ENCODE measurements at regions not wholly inside any gene's neighbourhood (a gene's known extent, or its start where the extent isn't known, plus 50 kb on each side); places are given as distances from the start of the nearest gene placed in this dataset.

DNA sequence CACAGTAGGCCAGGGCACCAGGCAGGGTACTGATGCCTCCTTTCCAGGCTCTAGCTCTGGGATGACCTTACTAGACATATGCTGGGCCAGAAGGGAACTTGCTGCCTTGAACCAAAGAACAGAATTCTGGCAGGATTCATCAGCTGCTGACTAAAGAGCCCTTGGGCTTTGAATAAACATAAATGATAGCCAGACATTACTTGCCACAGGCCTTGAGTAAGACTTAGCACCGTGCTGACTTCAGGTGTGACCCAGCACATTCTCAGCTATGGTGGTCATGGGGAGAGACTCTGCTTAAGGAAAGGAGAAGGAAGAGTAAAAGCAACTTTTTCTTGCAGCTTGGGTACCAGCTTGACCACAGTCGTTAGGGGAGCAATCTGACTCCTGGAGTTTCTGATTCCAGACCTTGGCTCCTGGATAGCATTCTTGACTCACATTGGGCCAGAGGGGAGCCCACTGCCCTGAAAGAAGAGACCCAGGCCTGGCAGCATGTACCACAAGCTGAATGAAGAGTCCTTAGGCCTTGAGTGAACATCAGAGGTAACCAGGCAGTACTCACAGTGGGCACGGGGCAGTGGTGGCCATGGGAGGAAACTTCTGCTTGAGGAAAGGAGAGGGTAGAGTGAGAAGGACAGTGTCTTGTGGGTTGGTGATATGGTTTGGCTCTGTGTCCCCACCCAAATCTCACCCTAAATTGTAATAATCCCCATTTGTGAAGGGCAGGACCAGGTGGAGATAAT is 926.1 kb upstream of the SORCS1 start:
- Histone ChIP-seq H3K9me3 (no peaks in the 10 kb centered on the region), H3K4me3 (no peak overlapping the region), H3K4me1 (no peaks in the 10 kb centered on the region), H3K27ac (no peak overlapping the region), H3K36me3 (no peaks in the 10 kb centered on the region), H3K27me3 (no peaks in the 10 kb centered on the region)
- 77 to 82% (median 78%) methylated on average over 3 of the region's 3 CpGs for WGBS, 4 donors
- DNase-seq (no peak), ATAC-seq (no peak)
- intact Hi-C loops (cut with DNase I): no loop called here
- no peak for TF ChIP-seq POLR2A (IDR thresholded peaks at IDR 0.05)
- TF ChIP-seq CTCF (IDR thresholded peaks at IDR 0.05): no peak

DNA sequence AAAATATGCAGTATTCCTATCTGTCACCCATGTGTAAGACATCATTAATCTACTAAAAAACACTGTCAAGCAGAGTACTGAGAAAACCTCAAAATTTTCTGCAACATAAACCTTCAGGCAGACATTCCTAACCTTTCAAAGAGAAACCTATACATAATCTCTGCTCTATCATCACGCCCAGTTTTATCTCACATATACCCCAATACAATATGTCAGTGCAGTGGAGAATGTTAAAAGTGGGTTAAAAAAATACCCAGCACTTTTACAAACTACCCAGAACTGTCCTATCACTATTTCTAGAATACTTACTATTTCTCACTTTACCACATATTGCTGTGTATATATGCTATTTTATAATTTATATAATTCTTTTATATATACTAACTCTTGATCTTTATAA is 922.0 kb upstream of the SORCS1 start:
- WGBS, 4 donors: 63 to 82% (median 79%) methylated on average over 1 of the region's 1 CpG

DNA sequence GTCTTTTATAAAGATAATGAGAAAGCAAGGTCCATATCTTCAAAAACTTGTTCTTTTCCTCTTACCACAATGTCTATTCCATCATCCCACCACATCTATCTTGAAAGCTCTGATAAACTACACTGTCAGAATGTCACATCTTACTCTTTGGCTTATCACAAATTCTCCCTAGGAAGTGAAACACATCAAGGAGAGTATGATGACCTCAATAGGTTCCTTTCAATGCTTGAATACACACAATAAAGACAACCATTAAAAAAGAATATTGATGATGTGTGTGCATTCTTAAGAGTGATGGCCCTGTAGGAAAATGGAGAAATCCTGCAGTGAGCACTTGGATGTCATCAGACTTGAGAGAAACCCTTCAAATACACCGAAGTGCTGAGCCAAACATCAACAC is 918.1 kb upstream of the SORCS1 start:
- ATAC-seq (no peak), DNase-seq (no peak)
- intact Hi-C loops (cut with DNase I): no loop called here
- no peak overlapping the region for H3K4me3 ChIP-seq
- 62 to 84% (median 70%) methylated on average over 1 of the region's 1 CpG for WGBS, 4 donors
- no peak overlapping the region for H3K27ac ChIP-seq
- no peak for TF ChIP-seq POLR2A (IDR thresholded peaks at IDR 0.05)
- no peak for TF ChIP-seq CTCF (IDR thresholded peaks at IDR 0.05)
- no peaks in the 10 kb centered on the region for H3K9me3 ChIP-seq
- no peaks in the 10 kb centered on the region for H3K4me1 ChIP-seq
- no peaks in the 10 kb centered on the region for H3K27me3 ChIP-seq
- H3K36me3 ChIP-seq: no peaks in the 10 kb centered on the region

More for the DNA sequence above, 922.0 kb upstream of the SORCS1 start:
- no peak for DNase-seq
- H3K4me1 ChIP-seq: no peaks in the 10 kb centered on the region
- ATAC-seq: no peak
- intact Hi-C loops (cut with DNase I): no loop called here
- TF ChIP-seq CTCF (IDR thresholded peaks at IDR 0.05) (no peak), POLR2A (IDR thresholded peaks at IDR 0.05) (no peak)
- no peak overlapping the region for H3K4me3 ChIP-seq
- H3K27ac ChIP-seq: no peak overlapping the region
- H3K27me3 ChIP-seq: no peaks in the 10 kb centered on the region
- no peaks in the 10 kb centered on the region for H3K36me3 ChIP-seq
- no peaks in the 10 kb centered on the region for H3K9me3 ChIP-seq

DNA sequence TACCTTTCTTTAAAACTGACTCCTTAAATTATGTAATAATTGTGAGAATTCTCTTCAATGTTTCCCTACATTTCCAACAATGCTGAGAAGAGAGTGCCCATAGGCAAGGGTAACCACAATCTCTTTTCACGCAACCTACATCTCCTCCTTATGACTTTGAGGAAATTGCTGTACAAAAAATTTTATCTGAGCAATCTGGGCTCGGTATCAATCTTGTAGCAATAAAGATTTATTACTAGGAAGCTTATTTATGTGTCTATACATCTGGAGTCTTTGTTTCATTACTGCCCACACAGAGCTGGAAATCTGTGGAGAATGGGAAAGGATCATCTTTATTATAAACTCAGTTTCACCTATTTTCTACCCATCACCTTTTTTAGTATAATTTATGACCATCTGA is 913.8 kb upstream of the SORCS1 start:
- TF ChIP-seq POLR2A (IDR thresholded peaks at IDR 0.05) (no peak), CTCF (IDR thresholded peaks at IDR 0.05) (no peak)
- Histone ChIP-seq H3K36me3 (no peaks in the 10 kb centered on the region), H3K27me3 (no peaks in the 10 kb centered on the region), H3K9me3 (no peaks in the 10 kb centered on the region), H3K27ac (no peak overlapping the region), H3K4me1 (no peaks in the 10 kb centered on the region), H3K4me3 (no peak overlapping the region)
- 59 to 80% (median 69%) methylated on average over 2 of the region's 2 CpGs for WGBS, 4 donors
- DNase-seq: no peak
- ATAC-seq: no peak
- intact Hi-C loops (cut with DNase I): no loop called here

Data from heart left ventricle (tissue), 16 donors.